ENCODE measurements at regions not wholly inside any gene's neighbourhood (a gene's known extent, or its start where the extent isn't known, plus 50 kb on each side); places are given as distances from the start of the nearest gene placed in this dataset.

DNA sequence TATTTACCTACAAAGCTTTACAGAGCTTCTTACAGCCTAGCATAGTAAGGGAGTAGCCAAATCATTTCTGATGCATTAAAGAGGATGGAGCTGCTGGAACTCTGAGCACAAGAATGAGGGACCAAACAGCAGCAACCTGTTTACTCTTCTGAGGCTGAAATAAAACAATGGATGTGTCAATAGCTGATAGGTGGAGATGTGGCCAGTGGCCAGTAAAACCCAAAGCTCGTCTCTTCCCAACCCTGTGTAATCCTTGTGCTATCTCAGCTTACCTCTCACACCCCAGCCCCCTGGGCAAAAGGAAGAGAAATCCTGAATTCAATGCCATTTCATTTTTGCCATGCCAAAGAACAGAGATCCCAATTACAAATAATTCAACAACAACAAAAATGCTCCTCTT is 446.7 kb upstream of the SMIM31 start:
- TF ChIP-seq ESRRA (CRISPR knock-in tag; IDR thresholded peaks at IDR 0.05; ENCODE audit: borderline replicate concordance) = no peak
- TF ChIP-seq, protein P1, sequence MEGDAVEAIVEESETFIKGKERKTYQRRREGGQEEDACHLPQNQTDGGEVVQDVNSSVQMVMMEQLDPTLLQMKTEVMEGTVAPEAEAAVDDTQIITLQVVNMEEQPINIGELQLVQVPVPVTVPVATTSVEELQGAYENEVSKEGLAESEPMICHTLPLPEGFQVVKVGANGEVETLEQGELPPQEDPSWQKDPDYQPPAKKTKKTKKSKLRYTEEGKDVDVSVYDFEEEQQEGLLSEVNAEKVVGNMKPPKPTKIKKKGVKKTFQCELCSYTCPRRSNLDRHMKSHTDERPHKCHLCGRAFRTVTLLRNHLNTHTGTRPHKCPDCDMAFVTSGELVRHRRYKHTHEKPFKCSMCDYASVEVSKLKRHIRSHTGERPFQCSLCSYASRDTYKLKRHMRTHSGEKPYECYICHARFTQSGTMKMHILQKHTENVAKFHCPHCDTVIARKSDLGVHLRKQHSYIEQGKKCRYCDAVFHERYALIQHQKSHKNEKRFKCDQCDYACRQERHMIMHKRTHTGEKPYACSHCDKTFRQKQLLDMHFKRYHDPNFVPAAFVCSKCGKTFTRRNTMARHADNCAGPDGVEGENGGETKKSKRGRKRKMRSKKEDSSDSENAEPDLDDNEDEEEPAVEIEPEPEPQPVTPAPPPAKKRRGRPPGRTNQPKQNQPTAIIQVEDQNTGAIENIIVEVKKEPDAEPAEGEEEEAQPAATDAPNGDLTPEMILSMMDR (IDR thresholded peaks at IDR 0.05) = no peak
- no peak for TF ChIP-seq MYBL2 (CRISPR knock-in tag; IDR thresholded peaks at IDR 0.05)
- no peak for TF ChIP-seq ATF2 (CRISPR knock-in tag; IDR thresholded peaks at IDR 0.05; ENCODE audit: borderline replicate concordance, low read depth)
- TF ChIP-seq NFYB (CRISPR knock-in tag; conservative IDR thresholded peaks at IDR 0.05; ENCODE audit: low read depth) = no peak
- no peak for TF ChIP-seq E2F1 (CRISPR knock-in tag; IDR thresholded peaks at IDR 0.05)

All from WTC11 (cell line).